K562 (cell line): ENCODE measurements at regions not wholly inside any gene's neighbourhood (a gene's known extent, or its start where the extent isn't known, plus 50 kb on each side); places are given as distances from the start of the nearest gene placed in this dataset.
A peak's percentile ranks its signal among the peaks of the same experiment; 100 is the strongest.

Source experiments
- ATF1 ChIP-seq, 2 experiments: fragments of 450-650 bp in 1 of 2; IDR thresholded peaks; 2 replicates each; pipeline ENCODE4 v1.6.1; 2016; ENCODE audit warnings: missing compliant biosample characterization in 1 of 2, missing genetic modification characterization in 1 of 2
- ATF6 ChIP-seq: sonication (generic); formaldehyde crosslinking; IDR thresholded peaks from 2 replicates; pipeline ENCODE4 v1.4.0; 2020; ENCODE audit warnings: mild to moderate bottlenecking, missing genetic modification reagents
- EGR1 ChIP-seq: fragments of 450-650 bp; conservative IDR thresholded peaks from 2 replicates; pipeline ENCODE4 v1.6.1; 2017; ENCODE audit warnings: mild to moderate bottlenecking
- ELF2 ChIP-seq: fragments of 250-450 bp; sonication (Bioruptor Pico); IDR thresholded peaks from 2 replicates; pipeline ENCODE4 v1.5.0; 2021; ENCODE audit warnings: mild to moderate bottlenecking
- EZH2 ChIP-seq: IDR thresholded peaks from 2 replicates; pipeline ENCODE4 v1.6.1; 2012; ENCODE audit warnings: low read depth, mild to moderate bottlenecking, inconsistent platforms, low read length, borderline replicate concordance
- KLF13 ChIP-seq: fragments of 450-650 bp; IDR thresholded peaks from 2 replicates; pipeline ENCODE4 v1.6.1; 2016; ENCODE audit warnings: missing genetic modification characterization, low read depth, mild to moderate bottlenecking, missing compliant biosample characterization, moderate library complexity, borderline replicate concordance
- MAZ ChIP-seq, 2 experiments: fragments of 450-650 bp in 1 of 2; sonication (generic) in 1 of 2; formaldehyde crosslinking; IDR thresholded peaks in 1 of 2; conservative IDR thresholded peaks in 1 of 2; 2 replicates each; pipeline versions ENCODE4 v1.4.0 to v1.5.0; 2020; ENCODE audit warnings: mild to moderate bottlenecking in 1 of 2, missing genetic modification reagents in 1 of 2
- MEF2A ChIP-seq: IDR thresholded peaks from 2 replicates; pipeline ENCODE4 v1.6.1; 2011; ENCODE audit warnings: low read depth, mild to moderate bottlenecking, low read length, moderate library complexity; ENCODE audit not compliant: control insufficient read depth
- NFATC3 ChIP-seq: fragments of 450-650 bp; IDR thresholded peaks from 2 replicates; pipeline ENCODE4 v1.6.1; 2017; ENCODE audit warnings: mild to moderate bottlenecking
- POLR3A ChIP-seq: IDR thresholded peaks from 2 replicates; pipeline ENCODE4 v1.6.1; 2011; ENCODE audit warnings: borderline replicate concordance, mild to moderate bottlenecking, moderate library complexity; ENCODE audit not compliant: insufficient read length, insufficient read depth; ENCODE audit errors: extremely low read depth
- TAF9B ChIP-seq: fragments of 450-650 bp; IDR thresholded peaks from 2 replicates; pipeline ENCODE4 v1.6.1; 2018; ENCODE audit warnings: mild to moderate bottlenecking; ENCODE audit not compliant: partially characterized antibody
- ZBTB40 ChIP-seq, 2 experiments: fragments of 450-650 bp in 1 of 2; sonication (generic) in 1 of 2; formaldehyde crosslinking in 1 of 2; IDR thresholded peaks; 2 replicates each; pipeline versions ENCODE4 v1.7.1 to v1.9.0; 2016 to 2022; ENCODE audit warnings: inconsistent platforms in 1 of 2, mild to moderate bottlenecking in 1 of 2, missing genetic modification reagents in 1 of 2
- ZNF354B ChIP-seq: fragments of 250-450 bp; sonication (Bioruptor Pico); IDR thresholded peaks from 2 replicates; pipeline ENCODE4 v1.4.0; 2020
- ZNF766 ChIP-seq: fragments of 200-800 bp; sonication (Bioruptor generic); conservative IDR thresholded peaks from 2 replicates; pipeline ENCODE4 v1.6.1; 2016; ENCODE audit warnings: missing genetic modification characterization, missing compliant biosample characterization
- ZNF778 ChIP-seq: fragments of 450-650 bp; formaldehyde crosslinking; IDR thresholded peaks from 2 replicates; pipeline ENCODE4 v1.4.0; 2020; ENCODE audit warnings: mild to moderate bottlenecking, moderate library complexity
- TF ChIP-seq, protein P1 (sequence below): fragments of 450-650 bp; IDR thresholded peaks from 2 replicates; pipeline ENCODE4 v1.6.1; 2016; ENCODE audit warnings: antibody characterized with exemption

- peak in 1 of 2 experiments; percentile 45; a peak in 2 of 4 replicates for TF ChIP-seq MAZ (CRISPR knock-in tag; conservative IDR thresholded peaks at IDR 0.05 in 1 of 2, IDR thresholded peaks at IDR 0.05 in 1 of 2)
- TF ChIP-seq TAF9B: peak; percentile 71
- TF ChIP-seq ATF1 (CRISPR knock-in tag; IDR thresholded peaks at IDR 0.05): no peak
- peak; percentile 85 for TF ChIP-seq ATF1 (tag; IDR thresholded peaks at IDR 0.05)
- TF ChIP-seq ATF6 (CRISPR knock-in tag): no peak
- TF ChIP-seq ZBTB40 (IDR thresholded peaks at IDR 0.05): no peak
- no peak for TF ChIP-seq ZBTB40 (CRISPR knock-in tag; IDR thresholded peaks at IDR 0.05)
- TF ChIP-seq ZNF354B: no peak
- peak; percentile 87 for TF ChIP-seq ZNF766 (CRISPR knock-in tag)
- TF ChIP-seq ELF2 (CRISPR knock-in tag): no peak
- TF ChIP-seq EZH2: no peak
- no peak; the same call in 1 of the 2 replicates for TF ChIP-seq NFATC3
- TF ChIP-seq MEF2A: no peak
- TF ChIP-seq, protein P1, sequence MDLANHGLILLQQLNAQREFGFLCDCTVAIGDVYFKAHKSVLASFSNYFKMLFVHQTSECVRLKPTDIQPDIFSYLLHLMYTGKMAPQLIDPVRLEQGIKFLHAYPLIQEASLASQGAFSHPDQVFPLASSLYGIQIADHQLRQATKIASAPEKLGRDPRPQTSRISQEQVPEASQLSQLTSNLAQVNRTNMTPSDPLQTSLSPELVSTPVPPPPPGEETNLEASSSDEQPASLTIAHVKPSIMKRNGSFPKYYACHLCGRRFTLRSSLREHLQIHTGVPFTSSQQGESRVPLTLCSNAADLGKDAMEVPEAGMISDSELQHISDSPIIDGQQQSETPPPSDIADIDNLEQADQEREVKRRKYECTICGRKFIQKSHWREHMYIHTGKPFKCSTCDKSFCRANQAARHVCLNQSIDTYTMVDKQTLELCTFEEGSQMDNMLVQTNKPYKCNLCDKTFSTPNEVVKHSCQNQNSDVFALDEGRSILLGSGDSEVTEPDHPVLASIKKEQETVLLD: no peak; the same call in 1 of the 2 replicates
- TF ChIP-seq POLR3A: no peak
- TF ChIP-seq EGR1: no peak
- TF ChIP-seq KLF13 (tag): no peak
- TF ChIP-seq ZNF778 (CRISPR knock-in tag): no peak
These were observed 49.8 kb upstream of the SSR3 start (continued) for GRCh38 chr3:156604642-156605144.
